Astrocyte (in vitro differentiated cells and primary cell): ENCODE measurements at regions not wholly inside any gene's neighbourhood (a gene's known extent, or its start where the extent isn't known, plus 50 kb on each side); places are given as distances from the start of the nearest gene placed in this dataset.

Source experiments
- EZH2 ChIP-seq: IDR thresholded peaks from 2 replicates; pipeline ENCODE4 v1.6.1; 2012; ENCODE audit warnings: mild to moderate bottlenecking, low read length, inconsistent platforms; ENCODE audit not compliant: insufficient read depth
- TF ChIP-seq, protein P1 (sequence below): IDR thresholded peaks from 2 replicates; pipeline ENCODE4 v1.5.1; 2011; ENCODE audit warnings: low read depth, mild to moderate bottlenecking, inconsistent platforms, low read length, moderate library complexity; ENCODE audit not compliant: insufficient read depth

DNA sequence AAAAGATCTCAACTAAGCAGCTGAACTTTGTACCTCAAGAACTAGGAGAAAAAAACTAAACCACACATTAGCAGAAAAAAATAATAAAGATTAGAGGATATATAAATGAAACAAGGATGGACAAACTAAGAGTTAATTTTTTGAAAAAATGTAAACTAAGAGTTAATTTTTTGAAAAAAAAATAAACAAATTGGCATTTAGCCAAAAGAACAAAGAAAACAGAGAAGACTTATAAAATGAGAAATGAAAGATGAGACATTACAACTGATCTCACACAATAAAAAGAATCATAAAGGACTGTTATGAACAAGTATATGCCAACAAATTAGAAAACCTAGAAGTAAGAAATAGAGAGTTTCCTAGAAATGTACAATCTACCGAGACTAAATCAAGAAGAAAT is 859.2 kb upstream of the GYPC start:
- TF ChIP-seq, protein P1, sequence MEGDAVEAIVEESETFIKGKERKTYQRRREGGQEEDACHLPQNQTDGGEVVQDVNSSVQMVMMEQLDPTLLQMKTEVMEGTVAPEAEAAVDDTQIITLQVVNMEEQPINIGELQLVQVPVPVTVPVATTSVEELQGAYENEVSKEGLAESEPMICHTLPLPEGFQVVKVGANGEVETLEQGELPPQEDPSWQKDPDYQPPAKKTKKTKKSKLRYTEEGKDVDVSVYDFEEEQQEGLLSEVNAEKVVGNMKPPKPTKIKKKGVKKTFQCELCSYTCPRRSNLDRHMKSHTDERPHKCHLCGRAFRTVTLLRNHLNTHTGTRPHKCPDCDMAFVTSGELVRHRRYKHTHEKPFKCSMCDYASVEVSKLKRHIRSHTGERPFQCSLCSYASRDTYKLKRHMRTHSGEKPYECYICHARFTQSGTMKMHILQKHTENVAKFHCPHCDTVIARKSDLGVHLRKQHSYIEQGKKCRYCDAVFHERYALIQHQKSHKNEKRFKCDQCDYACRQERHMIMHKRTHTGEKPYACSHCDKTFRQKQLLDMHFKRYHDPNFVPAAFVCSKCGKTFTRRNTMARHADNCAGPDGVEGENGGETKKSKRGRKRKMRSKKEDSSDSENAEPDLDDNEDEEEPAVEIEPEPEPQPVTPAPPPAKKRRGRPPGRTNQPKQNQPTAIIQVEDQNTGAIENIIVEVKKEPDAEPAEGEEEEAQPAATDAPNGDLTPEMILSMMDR, result no peak
- TF ChIP-seq EZH2, result no peak
